Right lobe of liver (tissue), 6 donors: ENCODE measurements at regions not wholly inside any gene's neighbourhood (a gene's known extent, or its start where the extent isn't known, plus 50 kb on each side); places are given as distances from the start of the nearest gene placed in this dataset.

ENCODE experiments used
- ATAC-seq, 4 donors: fragments of 200-7000 bp; cut with Tn5 transposase; one replicate each; pipeline ENCODE4 v1.9.1; 2020; ENCODE audit warnings: mild to moderate bottlenecking in 4 of 4, moderate library complexity in 4 of 4
- DNase-seq, 3 donors: peaks; one replicate each; pipeline ENCODE4 v3.0.0-alpha.2; 2020
- H3K27ac ChIP-seq, 3 donors: fragments of 200-600 bp; one replicate each; pipeline ENCODE4 v1.8.0; 2022
- H3K27me3 ChIP-seq, 2 donors: fragments of 200-600 bp; one replicate each; pipeline ENCODE4 v1.8.0; 2022
- H3K36me3 ChIP-seq, 4 donors: fragments of 200-600 bp; sonication (generic) in 1 of 4; one replicate each; pipeline versions ENCODE4 v1.5.1 to v1.8.0; 2017 to 2022; ENCODE audit warnings: control low read depth in 1 of 4
- H3K4me1 ChIP-seq, 4 donors: fragments of 200-600 bp; sonication (generic) in 1 of 4; one replicate each; pipeline versions ENCODE4 v1.5.1 to v1.8.0; 2017 to 2022; ENCODE audit warnings: control low read depth in 1 of 4
- H3K4me3 ChIP-seq, 3 donors: fragments of 200-600 bp; one replicate each; pipeline ENCODE4 v1.8.0; 2022
- H3K9me3 ChIP-seq, 4 donors: fragments of 200-600 bp; sonication (generic) in 1 of 4; one replicate each; pipeline versions ENCODE4 v1.5.1 to v1.8.0; 2017 to 2022; ENCODE audit warnings: control low read depth in 1 of 4
- CTCF ChIP-seq, 4 donors: fragments of 200-600 bp in 3 of 4; fragments of 450-650 bp in 1 of 4; IDR thresholded peaks; one replicate each; pipeline versions ENCODE4 v1.5.1 to v1.8.0; 2016 to 2022; ENCODE audit warnings: antibody characterized with exemption in 4 of 4, mild to moderate bottlenecking in 2 of 4
- POLR2A ChIP-seq: fragments of 450-650 bp; IDR thresholded peaks from one replicate; pipeline ENCODE4 v1.6.1; 2017; ENCODE audit warnings: antibody characterized with exemption, mild to moderate bottlenecking
- WGBS: methylation state at CpG from one replicate; pipeline ENCODE4 v1.1.6; 2018; ENCODE audit warnings: low coverage, low lambda C conversion rate; ENCODE audit not compliant: insufficient coverage; ENCODE audit errors: missing lambda C conversion rate; 5-methylcytosine and 5-hydroxymethylcytosine counted together
- intact Hi-C, 2 donors: fragments of 100-400 bp; cut with DNase I; formaldehyde crosslinking; loops; one replicate each; pipeline versions ENCODE4 v1.11.2 to v1.14.1; 2022
- donor health status: DM: no; HTN: yes; CAD: no.
- donor health status: DM: no; HTN: no; CAD: no.
- donor health status: DM: no; HTN: no; CAD: no.
- donor health status: DM: no; HTN: yes; CAD: no.
- donor health status: DM: no; HTN: yes; CAD: no.

DNA sequence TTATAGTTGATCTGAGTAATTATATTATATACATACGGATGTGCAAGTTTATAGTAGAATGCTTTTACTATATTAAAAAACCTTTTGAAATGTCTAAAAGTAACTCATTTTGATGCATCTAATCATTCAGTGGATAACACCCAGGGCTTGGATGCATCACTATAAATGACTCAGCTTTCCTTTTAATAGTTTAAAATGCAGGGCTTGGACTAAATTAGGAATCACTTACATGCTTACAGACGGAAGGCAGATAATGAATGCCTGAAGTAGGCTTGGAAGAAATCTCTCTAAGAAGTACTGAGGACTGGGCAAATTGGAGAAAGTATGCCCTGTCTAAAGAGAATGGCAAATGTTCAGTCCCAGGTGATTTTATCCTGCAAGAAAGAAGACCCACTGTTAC, 362.5 kb upstream of the CCNH start:
- ATAC-seq (no peak), DNase-seq (no peak)
- Histone ChIP-seq H3K4me3 (no peak overlapping the region), H3K36me3 (no peaks in the 10 kb centered on the region), H3K27ac (no peak overlapping the region), H3K9me3 (no peaks in the 10 kb centered on the region), H3K27me3 (no peaks in the 10 kb centered on the region), H3K4me1 (no peaks in the 10 kb centered on the region)
- WGBS: 46% methylated on average over 2 of the region's 2 CpGs
- intact Hi-C loops: loop anchor here in 1 of 2 donors (10.0 kb wide), 1 partner anchor 910 kb away; no protein-coding TSS in a partner anchor
- TF ChIP-seq POLR2A: no peak
- TF ChIP-seq CTCF (IDR thresholded peaks at IDR 0.05): no peak

GRCh38 chr5:87774804-87775203, 362.1 kb upstream of the CCNH start:
- Histone ChIP-seq H3K9me3 (no peaks in the 10 kb centered on the region), H3K27me3 (no peaks in the 10 kb centered on the region), H3K4me1 (no peaks in the 10 kb centered on the region), H3K27ac (no peak overlapping the region), H3K36me3 (no peaks in the 10 kb centered on the region), H3K4me3 (no peak overlapping the region)
- no peak for ATAC-seq
- no peak for DNase-seq
- WGBS: 52% methylated on average over 1 of the region's 1 CpG
- TF ChIP-seq POLR2A (no peak), CTCF (IDR thresholded peaks at IDR 0.05) (no peak)
- intact Hi-C loops: loop anchor here in 1 of 2 donors (10.0 kb wide), 1 partner anchor 910 kb away; no protein-coding TSS in a partner anchor

GRCh38 chr5:87770601-87771121, 357.9 kb upstream of the CCNH start:
- Histone ChIP-seq H3K27ac (no peak overlapping the region), H3K4me3 (no peak overlapping the region), H3K36me3 (no peaks in the 10 kb centered on the region), H3K4me1 (no peaks in the 10 kb centered on the region), H3K27me3 (no peaks in the 10 kb centered on the region), H3K9me3 (no peaks in the 10 kb centered on the region)
- 24% methylated on average over 12 of the region's 16 CpGs for WGBS
- intact Hi-C loops: loop anchor here in 1 of 2 donors (10.0 kb wide), 1 partner anchor 914 kb away; no protein-coding TSS in a partner anchor
- no peak for ATAC-seq
- DNase-seq: no peak
- TF ChIP-seq POLR2A (no peak), CTCF (IDR thresholded peaks at IDR 0.05) (no peak)

DNA sequence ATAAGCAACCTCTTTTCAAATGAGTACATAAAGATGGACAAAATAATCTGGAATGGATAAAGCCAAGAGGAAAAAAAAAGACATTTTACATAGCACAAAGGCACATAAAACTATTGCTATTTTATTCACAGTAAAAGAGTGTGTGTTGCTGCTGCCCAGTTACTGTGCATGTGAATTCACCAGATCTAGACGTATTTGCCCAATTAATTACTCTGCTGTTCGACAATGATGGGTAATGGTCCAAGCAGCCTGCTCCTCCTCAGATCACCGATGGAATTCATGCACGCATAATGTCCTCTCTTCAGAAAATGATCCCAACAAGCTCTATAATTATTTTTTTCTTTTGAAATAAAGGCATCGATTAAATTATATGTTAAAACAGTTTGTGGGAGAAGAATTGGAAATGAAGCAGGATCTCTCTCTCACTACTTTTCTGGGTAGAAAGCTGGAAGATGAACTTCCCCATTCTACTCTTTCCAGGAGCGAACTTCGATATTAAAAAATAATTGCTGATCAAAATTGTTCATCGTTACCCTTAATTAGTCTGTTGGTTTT, 357.4 kb upstream of the CCNH start:
- Histone ChIP-seq H3K27me3 (no peaks in the 10 kb centered on the region), H3K4me3 (no peak overlapping the region), H3K27ac (no peak overlapping the region), H3K4me1 (no peaks in the 10 kb centered on the region), H3K36me3 (no peaks in the 10 kb centered on the region), H3K9me3 (no peaks in the 10 kb centered on the region)
- WGBS: 54% methylated on average over 8 of the region's 8 CpGs
- TF ChIP-seq POLR2A (no peak), CTCF (IDR thresholded peaks at IDR 0.05) (no peak)
- no peak for DNase-seq
- ATAC-seq: no peak
- intact Hi-C loops: loop anchor here in 1 of 2 donors (10.0 kb wide), 1 partner anchor 915 kb away; no protein-coding TSS in a partner anchor
